Neural cell (in vitro differentiated cells): ENCODE measurements at regions not wholly inside any gene's neighbourhood (a gene's known extent, or its start where the extent isn't known, plus 50 kb on each side); places are given as distances from the start of the nearest gene placed in this dataset.

Source experiments
- H2AFZ ChIP-seq: fragments of 200-600, 300-800 bp; sonication (generic), shearing (Covaris generic); 2 replicates; pipeline ENCODE4 v1.6.0; 2014; ENCODE audit warnings: low read depth, mild to moderate bottlenecking, antibody characterized with exemption, low read length, moderate library complexity
- H3F3A ChIP-seq: fragments of 200-600 bp; shearing (Covaris generic); 2 replicates; pipeline ENCODE4 v1.6.1; 2016; ENCODE audit warnings: mild to moderate bottlenecking, moderate library complexity, mixed read lengths, antibody characterized with exemption, low read length; ENCODE audit not compliant: insufficient read depth, poor library complexity, severe bottlenecking
- H3K27ac ChIP-seq: fragments of 200-600, 300-800 bp; sonication (generic), shearing (Covaris generic); 2 replicates; pipeline ENCODE4 v1.5.1; 2014; ENCODE audit warnings: mild to moderate bottlenecking, low read length, moderate library complexity
- H3K27me3 ChIP-seq: fragments of 300-800, 200-600 bp; sonication (generic), shearing (Covaris generic); 2 replicates; pipeline ENCODE4 v1.6.0; 2014; ENCODE audit warnings: mild to moderate bottlenecking, low read depth, low read length, moderate library complexity; ENCODE audit not compliant: insufficient read depth
- H3K36me3 ChIP-seq: fragments of 300-800, 200-600 bp; sonication (generic), shearing (Covaris generic); 2 replicates; pipeline ENCODE4 v1.5.1; 2014; ENCODE audit warnings: mild to moderate bottlenecking, antibody characterized with exemption, low read length, moderate library complexity; ENCODE audit not compliant: insufficient read depth
- H3K4me2 ChIP-seq: fragments of 300-800, 200-600 bp; sonication (generic), shearing (Covaris generic); 2 replicates; pipeline ENCODE4 v1.6.0; 2014; ENCODE audit warnings: mild to moderate bottlenecking, low read length
- H3K4me3 ChIP-seq: fragments of 300-800, 200-600 bp; sonication (generic), shearing (Covaris generic); 2 replicates; pipeline ENCODE4 v1.5.1; 2014; ENCODE audit warnings: mild to moderate bottlenecking, low read length, moderate library complexity
- H3K79me2 ChIP-seq: fragments of 200-600 bp; shearing (Covaris generic); replicated peaks from 2 replicates; pipeline ENCODE4 v1.6.0; 2014; ENCODE audit warnings: mild to moderate bottlenecking, low read length, moderate library complexity; ENCODE audit not compliant: insufficient read depth
- H3K9ac ChIP-seq: fragments of 300-800, 200-600 bp; sonication (generic), shearing (Covaris generic); 2 replicates; pipeline ENCODE4 v1.6.1; 2016; ENCODE audit warnings: mild to moderate bottlenecking, low read length, mixed read lengths
- H3K9me2 ChIP-seq: fragments of 200-600 bp; shearing (Covaris generic); 2 replicates; pipeline ENCODE4 v1.6.1; 2016; ENCODE audit warnings: mild to moderate bottlenecking, low read length, mixed read lengths; ENCODE audit not compliant: insufficient read depth
- H3K9me3 ChIP-seq: fragments of 200-600, 300-800 bp; sonication (generic), shearing (Covaris generic); 2 replicates; pipeline ENCODE4 v1.6.1; 2016; ENCODE audit warnings: mild to moderate bottlenecking, mixed run types, low read length, moderate library complexity, mixed read lengths
- H4K20me1 ChIP-seq: fragments of 200-600 bp; shearing (Covaris generic); 2 replicates; pipeline ENCODE4 v1.6.1; 2016; ENCODE audit warnings: mild to moderate bottlenecking, mixed run types; ENCODE audit not compliant: insufficient read depth
- EP300 ChIP-seq: fragments of 450-650 bp; conservative IDR thresholded peaks from 2 replicates; pipeline ENCODE4 v1.6.1; 2014; ENCODE audit warnings: antibody characterized with exemption, mild to moderate bottlenecking, moderate library complexity; ENCODE audit not compliant: poor library complexity, severe bottlenecking
- EZH2 ChIP-seq: fragments of 200-600, 300-800 bp; shearing (Covaris generic), sonication (generic); IDR thresholded peaks from 2 replicates; pipeline ENCODE4 v1.6.1; 2014; ENCODE audit warnings: antibody characterized with exemption, low read length, borderline replicate concordance, mild to moderate bottlenecking; ENCODE audit not compliant: insufficient read depth, poor library complexity, severe bottlenecking
- MXI1 ChIP-seq: fragments of 450-650 bp; conservative IDR thresholded peaks from 2 replicates; pipeline ENCODE4 v1.6.1; 2014; ENCODE audit warnings: antibody characterized with exemption, mild to moderate bottlenecking; ENCODE audit not compliant: poor library complexity, severe bottlenecking
- POLR2AphosphoS5 ChIP-seq: IDR thresholded peaks from 2 replicates; pipeline ENCODE4 v1.6.1; 2012
- RAD21 ChIP-seq: fragments of 450-650 bp; conservative IDR thresholded peaks from 2 replicates; pipeline ENCODE4 v1.6.1; 2014; ENCODE audit warnings: antibody characterized with exemption, mild to moderate bottlenecking, moderate library complexity
- SMC3 ChIP-seq: fragments of 450-650 bp; conservative IDR thresholded peaks from 2 replicates; pipeline ENCODE4 v1.6.1; 2014; ENCODE audit warnings: antibody characterized with exemption, mild to moderate bottlenecking, moderate library complexity; ENCODE audit not compliant: poor library complexity
- TAF1 ChIP-seq: IDR thresholded peaks from 2 replicates; pipeline ENCODE4 v1.6.1; 2012; ENCODE audit warnings: low read depth
- TF ChIP-seq, protein P1 (sequence below): fragments of 450-650 bp; IDR thresholded peaks from 2 replicates; pipeline ENCODE4 v1.5.1; 2014; ENCODE audit warnings: antibody characterized with exemption, mild to moderate bottlenecking, moderate library complexity; ENCODE audit not compliant: poor library complexity, severe bottlenecking
- TF ChIP-seq, protein P2 (sequence below): IDR thresholded peaks from 2 replicates; pipeline ENCODE4 v1.6.1; 2012; ENCODE audit warnings: borderline replicate concordance

DNA sequence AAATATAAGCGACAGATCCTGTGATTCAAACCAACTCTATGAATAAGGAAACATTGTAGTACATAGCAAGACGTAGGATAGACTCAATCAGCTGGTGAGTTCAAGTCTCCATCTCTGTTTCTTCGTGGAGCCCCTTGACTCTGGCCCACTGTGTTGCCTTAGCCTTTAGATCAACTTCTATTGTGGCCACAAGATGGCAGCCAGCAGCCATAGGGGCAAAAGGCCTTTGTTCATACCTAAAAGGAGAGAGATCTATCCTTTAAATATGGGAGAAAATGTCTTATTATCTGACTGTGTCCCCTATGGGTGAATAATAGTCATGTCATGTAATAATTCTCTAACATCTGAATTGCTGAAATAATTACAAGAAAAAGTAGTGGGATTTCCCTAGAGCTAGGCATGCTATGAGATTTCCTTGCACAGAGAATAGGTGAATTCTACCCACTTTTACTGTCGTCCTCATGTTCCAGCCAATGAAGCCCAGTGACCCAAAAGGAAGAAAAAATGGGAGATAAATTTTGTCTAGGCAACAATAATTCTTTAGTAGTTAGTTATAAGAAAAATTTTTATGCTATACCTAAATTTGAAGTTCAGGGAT lies 129.4 kb downstream of the PCDH20 start:
- H3K4me2 ChIP-seq, result no peak overlapping the region
- no peaks in the 10 kb centered on the region for H3K36me3 ChIP-seq

DNA sequence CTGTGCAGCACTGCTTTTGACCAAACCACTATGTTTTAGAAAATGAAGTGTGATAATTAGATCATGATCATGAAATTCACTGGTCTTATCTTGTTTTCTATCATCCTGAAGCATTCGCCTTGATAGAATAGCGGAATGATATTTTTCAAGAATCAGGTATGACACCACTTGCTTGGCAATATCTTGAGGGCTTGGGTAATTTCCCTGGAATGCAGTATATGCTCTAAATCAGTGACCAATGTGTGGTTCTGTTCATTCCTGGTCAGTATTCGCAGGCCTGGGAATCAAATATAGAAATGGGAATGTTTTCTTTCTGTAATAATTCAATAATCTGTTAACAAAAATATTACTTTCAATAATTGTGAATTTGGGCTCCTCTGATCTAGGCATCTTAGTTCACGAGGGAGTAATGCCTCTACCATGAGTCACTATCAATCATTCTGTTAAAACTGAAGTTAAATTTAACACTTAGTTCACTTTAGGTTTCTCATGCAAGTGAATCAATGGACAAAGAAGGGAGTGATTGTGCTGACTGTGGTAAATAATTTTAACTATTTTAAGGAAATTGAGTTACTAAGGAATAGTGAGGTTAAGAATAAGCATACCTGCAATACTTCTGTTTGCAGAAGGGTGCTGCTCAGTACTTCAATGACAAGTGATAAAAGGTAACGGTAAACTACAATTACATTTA lies 137.9 kb downstream of the PCDH20 start:
- no peak overlapping the region for H3K27ac ChIP-seq
- no peak overlapping the region for H3K4me3 ChIP-seq
- no peak overlapping the region for H2AFZ ChIP-seq
- no peaks in the 10 kb centered on the region for H3K36me3 ChIP-seq
- no peaks in the 10 kb centered on the region for H3K9me3 ChIP-seq
- H3K27me3 ChIP-seq, result no peaks in the 10 kb centered on the region
- H3F3A ChIP-seq, result no peaks in the 10 kb centered on the region
- no peak for TF ChIP-seq MXI1
- TF ChIP-seq TAF1, result no peak
- H4K20me1 ChIP-seq, result no peaks in the 10 kb centered on the region
- no peaks in the 10 kb centered on the region for H3K79me2 ChIP-seq
- H3K4me2 ChIP-seq, result no peak overlapping the region
- H3K9me2 ChIP-seq, result no peaks in the 10 kb centered on the region
- H3K9ac ChIP-seq, result no peak overlapping the region

More for the DNA sequence above, 129.4 kb downstream of the PCDH20 start:
- Histone ChIP-seq H3K9me2 (no peaks in the 10 kb centered on the region), H3K9ac (no peak overlapping the region), H3K79me2 (no peaks in the 10 kb centered on the region), H3K4me3 (no peak overlapping the region), H3K27ac (no peak overlapping the region), H3K27me3 (no peaks in the 10 kb centered on the region), H3K9me3 (no peaks in the 10 kb centered on the region), H4K20me1 (no peaks in the 10 kb centered on the region), H3F3A (no peaks in the 10 kb centered on the region), H2AFZ (no peak overlapping the region)
- TF ChIP-seq POLR2AphosphoS5 (no peak), EZH2 (no peak), TAF1 (no peak), SMC3 (no peak), MXI1 (no peak)
- TF ChIP-seq, protein P1, sequence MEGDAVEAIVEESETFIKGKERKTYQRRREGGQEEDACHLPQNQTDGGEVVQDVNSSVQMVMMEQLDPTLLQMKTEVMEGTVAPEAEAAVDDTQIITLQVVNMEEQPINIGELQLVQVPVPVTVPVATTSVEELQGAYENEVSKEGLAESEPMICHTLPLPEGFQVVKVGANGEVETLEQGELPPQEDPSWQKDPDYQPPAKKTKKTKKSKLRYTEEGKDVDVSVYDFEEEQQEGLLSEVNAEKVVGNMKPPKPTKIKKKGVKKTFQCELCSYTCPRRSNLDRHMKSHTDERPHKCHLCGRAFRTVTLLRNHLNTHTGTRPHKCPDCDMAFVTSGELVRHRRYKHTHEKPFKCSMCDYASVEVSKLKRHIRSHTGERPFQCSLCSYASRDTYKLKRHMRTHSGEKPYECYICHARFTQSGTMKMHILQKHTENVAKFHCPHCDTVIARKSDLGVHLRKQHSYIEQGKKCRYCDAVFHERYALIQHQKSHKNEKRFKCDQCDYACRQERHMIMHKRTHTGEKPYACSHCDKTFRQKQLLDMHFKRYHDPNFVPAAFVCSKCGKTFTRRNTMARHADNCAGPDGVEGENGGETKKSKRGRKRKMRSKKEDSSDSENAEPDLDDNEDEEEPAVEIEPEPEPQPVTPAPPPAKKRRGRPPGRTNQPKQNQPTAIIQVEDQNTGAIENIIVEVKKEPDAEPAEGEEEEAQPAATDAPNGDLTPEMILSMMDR, result no peak

DNA sequence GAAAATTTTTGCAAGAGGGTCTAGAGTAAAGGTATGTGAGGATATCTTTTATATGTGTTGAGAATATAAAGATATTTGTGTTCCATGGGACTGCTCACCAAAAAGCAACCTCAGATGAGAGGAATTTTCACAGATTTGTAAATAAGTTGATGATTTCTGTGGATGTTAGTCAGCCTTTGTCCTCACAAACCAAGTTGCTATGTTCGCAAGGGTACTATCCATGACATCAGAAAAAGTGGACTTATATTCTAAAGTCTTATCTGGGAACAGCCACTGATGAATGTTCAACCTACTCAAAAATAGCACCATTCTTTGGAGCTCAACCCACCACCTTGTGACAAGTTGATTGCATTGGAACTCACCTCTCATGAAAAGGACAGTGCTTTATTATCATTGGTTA lies 138.6 kb downstream of the PCDH20 start:
- no peaks in the 10 kb centered on the region for H4K20me1 ChIP-seq
- TF ChIP-seq EZH2 (no peak), SMC3 (no peak), MXI1 (no peak), RAD21 (no peak), EP300 (no peak), TAF1 (no peak), POLR2AphosphoS5 (no peak)
- TF ChIP-seq, protein P1, result no peak
- TF ChIP-seq, protein P2, sequence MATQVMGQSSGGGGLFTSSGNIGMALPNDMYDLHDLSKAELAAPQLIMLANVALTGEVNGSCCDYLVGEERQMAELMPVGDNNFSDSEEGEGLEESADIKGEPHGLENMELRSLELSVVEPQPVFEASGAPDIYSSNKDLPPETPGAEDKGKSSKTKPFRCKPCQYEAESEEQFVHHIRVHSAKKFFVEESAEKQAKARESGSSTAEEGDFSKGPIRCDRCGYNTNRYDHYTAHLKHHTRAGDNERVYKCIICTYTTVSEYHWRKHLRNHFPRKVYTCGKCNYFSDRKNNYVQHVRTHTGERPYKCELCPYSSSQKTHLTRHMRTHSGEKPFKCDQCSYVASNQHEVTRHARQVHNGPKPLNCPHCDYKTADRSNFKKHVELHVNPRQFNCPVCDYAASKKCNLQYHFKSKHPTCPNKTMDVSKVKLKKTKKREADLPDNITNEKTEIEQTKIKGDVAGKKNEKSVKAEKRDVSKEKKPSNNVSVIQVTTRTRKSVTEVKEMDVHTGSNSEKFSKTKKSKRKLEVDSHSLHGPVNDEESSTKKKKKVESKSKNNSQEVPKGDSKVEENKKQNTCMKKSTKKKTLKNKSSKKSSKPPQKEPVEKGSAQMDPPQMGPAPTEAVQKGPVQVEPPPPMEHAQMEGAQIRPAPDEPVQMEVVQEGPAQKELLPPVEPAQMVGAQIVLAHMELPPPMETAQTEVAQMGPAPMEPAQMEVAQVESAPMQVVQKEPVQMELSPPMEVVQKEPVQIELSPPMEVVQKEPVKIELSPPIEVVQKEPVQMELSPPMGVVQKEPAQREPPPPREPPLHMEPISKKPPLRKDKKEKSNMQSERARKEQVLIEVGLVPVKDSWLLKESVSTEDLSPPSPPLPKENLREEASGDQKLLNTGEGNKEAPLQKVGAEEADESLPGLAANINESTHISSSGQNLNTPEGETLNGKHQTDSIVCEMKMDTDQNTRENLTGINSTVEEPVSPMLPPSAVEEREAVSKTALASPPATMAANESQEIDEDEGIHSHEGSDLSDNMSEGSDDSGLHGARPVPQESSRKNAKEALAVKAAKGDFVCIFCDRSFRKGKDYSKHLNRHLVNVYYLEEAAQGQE, result no peak
- H3K4me3 ChIP-seq, result no peak overlapping the region
- H3K27ac ChIP-seq, result no peak overlapping the region
- no peak overlapping the region for H3K4me2 ChIP-seq
- no peaks in the 10 kb centered on the region for H3K36me3 ChIP-seq
- H3F3A ChIP-seq, result no peaks in the 10 kb centered on the region
- no peak overlapping the region for H2AFZ ChIP-seq
- H3K9ac ChIP-seq, result no peak overlapping the region
- H3K27me3 ChIP-seq, result no peaks in the 10 kb centered on the region
- no peaks in the 10 kb centered on the region for H3K9me3 ChIP-seq
- no peaks in the 10 kb centered on the region for H3K79me2 ChIP-seq
- no peaks in the 10 kb centered on the region for H3K9me2 ChIP-seq
